ENCODE measurements at regions not wholly inside any gene's neighbourhood (a gene's known extent, or its start where the extent isn't known, plus 50 kb on each side); places are given as distances from the start of the nearest gene placed in this dataset.

DNA sequence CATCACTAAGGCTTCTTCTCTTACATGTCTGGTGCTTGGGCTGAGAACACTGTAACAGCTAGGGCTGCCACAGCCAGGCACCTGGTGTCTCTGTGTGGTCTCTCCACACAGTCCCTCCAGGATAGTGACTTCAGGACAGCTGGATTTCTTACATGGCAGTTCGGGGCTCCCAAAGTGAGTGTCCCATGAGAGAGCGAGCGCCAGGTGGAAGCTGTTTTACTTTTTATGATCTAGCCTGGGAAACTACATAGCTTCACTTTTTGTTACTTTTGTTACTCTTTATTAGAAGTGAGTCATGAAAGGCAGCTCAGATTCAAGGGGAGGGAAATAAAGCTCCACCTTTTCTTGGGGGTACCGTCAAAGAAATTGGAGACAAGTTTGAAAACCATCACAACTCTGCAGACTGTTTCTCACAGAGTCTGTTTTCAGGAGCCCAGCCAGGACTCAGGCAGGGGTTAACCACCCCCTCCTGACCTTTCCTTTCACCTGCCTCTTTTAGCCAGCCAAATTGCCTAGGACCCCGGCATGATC is 373.0 kb downstream of the MID1IP1 start:
- Histone ChIP-seq H3K4me1 (ENCODE audit: control insufficient read depth, insufficient read depth, low read length) (peaks cover 7% of the 10 kb centered on the region), H3K4me3 (ENCODE audit: low read depth, low read length) (no peak overlapping the region), H3K9me3 (ENCODE audit: control insufficient read depth, insufficient read depth, low read depth, low read length) (no peaks in the 10 kb centered on the region), H3K36me3 (ENCODE audit: control insufficient read depth in 2 of 2, insufficient read depth in 1 of 2, low read length in 2 of 2) (no peaks in the 10 kb centered on the region), H3K27ac (ENCODE audit: extremely low read depth, low read depth, low read length) (no peak overlapping the region)
- ChIA-PET CTCF (interaction anchor here (0.6 to 1.2 kb wide), 3 partner anchors 24 to 68 kb away, joined by 3 to 6 read pairs (median 3); no protein-coding TSS in a partner anchor), POLR2A (no interaction called here)
- TF ChIP-seq ZNF138 (tag by site-specific recombination; IDR thresholded peaks at IDR 0.05; ENCODE audit: borderline replicate concordance) (no peak), ZNF23 (tag by site-specific recombination; IDR thresholded peaks at IDR 0.05; ENCODE audit: borderline replicate concordance) (no peak), ZNF239 (tag by site-specific recombination; IDR thresholded peaks at IDR 0.05) (no peak), ZFP3 (tag by site-specific recombination; IDR thresholded peaks at IDR 0.05; ENCODE audit: low read depth) (no peak), ZNF777 (tag by site-specific recombination; IDR thresholded peaks at IDR 0.05; ENCODE audit: borderline replicate concordance) (no peak), ZNF776 (tag by site-specific recombination; IDR thresholded peaks at IDR 0.05; ENCODE audit: borderline replicate concordance) (no peak), IKZF3 (tag by site-specific recombination; IDR thresholded peaks at IDR 0.05) (no peak)
- TF ChIP-seq, protein P1, sequence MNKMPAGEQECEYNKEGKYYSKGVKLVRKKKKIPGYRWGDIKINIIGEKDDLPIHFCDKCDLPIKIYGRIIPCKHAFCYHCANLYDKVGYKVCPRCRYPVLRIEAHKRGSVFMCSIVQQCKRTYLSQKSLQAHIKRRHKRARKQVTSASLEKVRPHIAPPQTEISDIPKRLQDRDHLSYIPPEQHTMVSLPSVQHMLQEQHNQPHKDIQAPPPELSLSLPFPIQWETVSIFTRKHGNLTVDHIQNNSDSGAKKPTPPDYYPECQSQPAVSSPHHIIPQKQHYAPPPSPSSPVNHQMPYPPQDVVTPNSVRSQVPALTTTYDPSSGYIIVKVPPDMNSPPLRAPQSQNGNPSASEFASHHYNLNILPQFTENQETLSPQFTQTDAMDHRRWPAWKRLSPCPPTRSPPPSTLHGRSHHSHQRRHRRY (tag by site-specific recombination; IDR thresholded peaks at IDR 0.05): no peak
- TF ChIP-seq, protein P2, sequence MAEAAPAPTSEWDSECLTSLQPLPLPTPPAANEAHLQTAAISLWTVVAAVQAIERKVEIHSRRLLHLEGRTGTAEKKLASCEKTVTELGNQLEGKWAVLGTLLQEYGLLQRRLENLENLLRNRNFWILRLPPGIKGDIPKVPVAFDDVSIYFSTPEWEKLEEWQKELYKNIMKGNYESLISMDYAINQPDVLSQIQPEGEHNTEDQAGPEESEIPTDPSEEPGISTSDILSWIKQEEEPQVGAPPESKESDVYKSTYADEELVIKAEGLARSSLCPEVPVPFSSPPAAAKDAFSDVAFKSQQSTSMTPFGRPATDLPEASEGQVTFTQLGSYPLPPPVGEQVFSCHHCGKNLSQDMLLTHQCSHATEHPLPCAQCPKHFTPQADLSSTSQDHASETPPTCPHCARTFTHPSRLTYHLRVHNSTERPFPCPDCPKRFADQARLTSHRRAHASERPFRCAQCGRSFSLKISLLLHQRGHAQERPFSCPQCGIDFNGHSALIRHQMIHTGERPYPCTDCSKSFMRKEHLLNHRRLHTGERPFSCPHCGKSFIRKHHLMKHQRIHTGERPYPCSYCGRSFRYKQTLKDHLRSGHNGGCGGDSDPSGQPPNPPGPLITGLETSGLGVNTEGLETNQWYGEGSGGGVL (tag by site-specific recombination; IDR thresholded peaks at IDR 0.05): no peak
- TF ChIP-seq, protein P3, sequence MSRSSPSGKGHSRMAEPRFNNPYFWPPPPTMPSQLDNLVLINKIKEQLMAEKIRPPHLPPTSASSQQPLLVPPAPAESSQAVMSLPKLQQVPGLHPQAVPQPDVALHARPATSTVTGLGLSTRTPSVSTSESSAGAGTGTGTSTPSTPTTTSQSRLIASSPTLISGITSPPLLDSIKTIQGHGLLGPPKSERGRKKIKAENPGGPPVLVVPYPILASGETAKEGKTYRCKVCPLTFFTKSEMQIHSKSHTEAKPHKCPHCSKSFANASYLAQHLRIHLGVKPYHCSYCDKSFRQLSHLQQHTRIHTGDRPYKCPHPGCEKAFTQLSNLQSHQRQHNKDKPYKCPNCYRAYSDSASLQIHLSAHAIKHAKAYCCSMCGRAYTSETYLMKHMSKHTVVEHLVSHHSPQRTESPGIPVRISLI (tag by site-specific recombination; IDR thresholded peaks at IDR 0.05): no peak
- TF ChIP-seq, protein P4, sequence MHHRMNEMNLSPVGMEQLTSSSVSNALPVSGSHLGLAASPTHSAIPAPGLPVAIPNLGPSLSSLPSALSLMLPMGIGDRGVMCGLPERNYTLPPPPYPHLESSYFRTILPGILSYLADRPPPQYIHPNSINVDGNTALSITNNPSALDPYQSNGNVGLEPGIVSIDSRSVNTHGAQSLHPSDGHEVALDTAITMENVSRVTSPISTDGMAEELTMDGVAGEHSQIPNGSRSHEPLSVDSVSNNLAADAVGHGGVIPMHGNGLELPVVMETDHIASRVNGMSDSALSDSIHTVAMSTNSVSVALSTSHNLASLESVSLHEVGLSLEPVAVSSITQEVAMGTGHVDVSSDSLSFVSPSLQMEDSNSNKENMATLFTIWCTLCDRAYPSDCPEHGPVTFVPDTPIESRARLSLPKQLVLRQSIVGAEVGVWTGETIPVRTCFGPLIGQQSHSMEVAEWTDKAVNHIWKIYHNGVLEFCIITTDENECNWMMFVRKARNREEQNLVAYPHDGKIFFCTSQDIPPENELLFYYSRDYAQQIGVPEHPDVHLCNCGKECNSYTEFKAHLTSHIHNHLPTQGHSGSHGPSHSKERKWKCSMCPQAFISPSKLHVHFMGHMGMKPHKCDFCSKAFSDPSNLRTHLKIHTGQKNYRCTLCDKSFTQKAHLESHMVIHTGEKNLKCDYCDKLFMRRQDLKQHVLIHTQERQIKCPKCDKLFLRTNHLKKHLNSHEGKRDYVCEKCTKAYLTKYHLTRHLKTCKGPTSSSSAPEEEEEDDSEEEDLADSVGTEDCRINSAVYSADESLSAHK (tag by site-specific recombination; IDR thresholded peaks at IDR 0.05): no peak
- TF ChIP-seq, protein P5, sequence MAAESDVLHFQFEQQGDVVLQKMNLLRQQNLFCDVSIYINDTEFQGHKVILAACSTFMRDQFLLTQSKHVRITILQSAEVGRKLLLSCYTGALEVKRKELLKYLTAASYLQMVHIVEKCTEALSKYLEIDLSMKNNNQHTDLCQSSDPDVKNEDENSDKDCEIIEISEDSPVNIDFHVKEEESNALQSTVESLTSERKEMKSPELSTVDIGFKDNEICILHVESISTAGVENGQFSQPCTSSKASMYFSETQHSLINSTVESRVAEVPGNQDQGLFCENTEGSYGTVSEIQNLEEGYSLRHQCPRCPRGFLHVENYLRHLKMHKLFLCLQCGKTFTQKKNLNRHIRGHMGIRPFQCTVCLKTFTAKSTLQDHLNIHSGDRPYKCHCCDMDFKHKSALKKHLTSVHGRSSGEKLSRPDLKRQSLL (tag by site-specific recombination; IDR thresholded peaks at IDR 0.05): no peak

DNA sequence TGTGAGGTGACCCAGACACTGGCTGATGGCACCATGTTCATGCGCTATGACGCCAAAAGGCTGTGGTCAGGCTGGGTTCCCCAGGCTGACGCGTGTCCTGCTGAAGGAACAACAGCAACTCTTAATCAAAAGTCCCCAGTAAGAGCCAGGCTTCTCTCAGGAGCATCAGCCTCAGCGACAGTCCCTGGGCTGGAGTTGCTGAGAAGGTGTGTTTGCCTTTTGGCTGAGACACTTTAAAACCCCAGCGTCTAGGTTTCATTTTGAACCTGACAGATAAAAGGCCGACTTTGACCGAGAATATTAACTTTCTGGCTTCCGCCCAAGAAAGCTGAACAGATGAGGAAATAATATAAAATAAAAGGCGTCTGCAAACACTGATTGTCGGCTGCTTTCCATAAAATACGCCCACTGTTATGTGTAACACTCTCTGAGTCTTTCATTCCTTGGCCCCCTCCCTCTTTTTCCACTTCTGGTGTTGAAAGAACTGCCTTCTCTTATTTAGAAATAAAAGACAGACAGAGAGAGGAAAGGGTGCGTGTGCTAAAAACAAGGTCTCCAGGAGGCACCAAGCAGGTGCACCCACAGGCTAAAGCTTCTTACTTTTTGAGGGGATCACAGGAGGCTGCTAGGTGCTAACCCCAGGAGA is 373.6 kb downstream of the MID1IP1 start:
- Histone ChIP-seq H3K27ac (ENCODE audit: extremely low read depth, low read depth, low read length) (no peak overlapping the region), H3K9me3 (ENCODE audit: control insufficient read depth, insufficient read depth, low read depth, low read length) (no peaks in the 10 kb centered on the region), H3K4me3 (ENCODE audit: low read depth, low read length) (no peak overlapping the region), H3K4me1 (ENCODE audit: control insufficient read depth, insufficient read depth, low read length) (peaks cover 7% of the 10 kb centered on the region), H3K36me3 (ENCODE audit: control insufficient read depth in 2 of 2, insufficient read depth in 1 of 2, low read length in 2 of 2) (no peaks in the 10 kb centered on the region)
- ChIA-PET CTCF (interaction anchor here (1.0 kb wide), 1 partner anchor 67 kb away, joined by 3 read pairs; no protein-coding TSS in a partner anchor), POLR2A (no interaction called here)
- TF ChIP-seq ZFHX2 (tag by site-specific recombination; conservative IDR thresholded peaks at IDR 0.05): peak; percentile 42; the same call in 1 of the 2 replicates
- no peak for TF ChIP-seq HOXA7 (CRISPR knock-in tag; IDR thresholded peaks at IDR 0.05; ENCODE audit: borderline replicate concordance)
- TF ChIP-seq ZNF473 (tag by site-specific recombination; IDR thresholded peaks at IDR 0.05): no peak
- no peak for TF ChIP-seq KLF8 (tag by site-specific recombination; IDR thresholded peaks at IDR 0.05)
- TF ChIP-seq ZNF48 (tag by site-specific recombination; IDR thresholded peaks at IDR 0.05): no peak

All from HEK293 (cell line).